ENCODE measurements at regions not wholly inside any gene's neighbourhood (a gene's known extent, or its start where the extent isn't known, plus 50 kb on each side); places are given as distances from the start of the nearest gene placed in this dataset.

GRCh38 chr2:16266571-16266970 lies 326.2 kb downstream of the MYCN start:
- no peak for DNase-seq

DNA sequence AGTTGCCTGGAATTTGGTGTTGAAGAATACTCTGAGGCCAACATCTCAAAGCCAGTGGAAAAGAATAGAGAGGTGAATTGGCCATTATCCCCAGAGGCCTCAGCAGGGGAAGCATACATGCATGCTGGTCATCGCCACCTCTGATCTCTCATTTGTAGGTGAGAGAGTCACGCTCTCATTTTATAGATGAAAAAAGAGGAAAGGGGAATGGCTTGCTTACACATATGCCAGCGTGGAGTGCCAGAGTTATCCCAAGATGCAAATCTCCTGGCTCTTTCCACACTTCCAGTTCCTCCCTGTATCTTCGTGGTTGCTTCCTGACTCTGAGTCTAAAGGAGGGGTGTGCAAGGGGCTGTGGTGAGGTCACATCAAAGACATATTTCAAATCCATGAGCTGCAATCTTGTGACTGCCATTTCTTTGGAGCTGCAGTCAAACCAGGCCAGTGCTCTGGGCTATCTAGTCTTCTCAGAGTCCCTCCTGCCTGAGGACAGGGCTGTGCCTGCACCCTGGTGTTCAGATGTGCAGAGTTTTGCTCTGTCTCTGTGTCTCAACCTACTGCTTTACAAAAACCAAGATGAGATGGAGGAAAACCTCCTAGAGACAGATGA lies 324.7 kb downstream of the MYCN start:
- no peak for DNase-seq

GRCh38 chr2:16264491-16264890 lies 324.1 kb downstream of the MYCN start:
- no peak for DNase-seq

- DNase-seq = no peak
Observed at GRCh38 chr2:16263241-16263890, 323.0 kb downstream of the MYCN start.

- DNase-seq = no peak
Observed at GRCh38 chr2:16262526-16263178, 322.3 kb downstream of the MYCN start.

DNA sequence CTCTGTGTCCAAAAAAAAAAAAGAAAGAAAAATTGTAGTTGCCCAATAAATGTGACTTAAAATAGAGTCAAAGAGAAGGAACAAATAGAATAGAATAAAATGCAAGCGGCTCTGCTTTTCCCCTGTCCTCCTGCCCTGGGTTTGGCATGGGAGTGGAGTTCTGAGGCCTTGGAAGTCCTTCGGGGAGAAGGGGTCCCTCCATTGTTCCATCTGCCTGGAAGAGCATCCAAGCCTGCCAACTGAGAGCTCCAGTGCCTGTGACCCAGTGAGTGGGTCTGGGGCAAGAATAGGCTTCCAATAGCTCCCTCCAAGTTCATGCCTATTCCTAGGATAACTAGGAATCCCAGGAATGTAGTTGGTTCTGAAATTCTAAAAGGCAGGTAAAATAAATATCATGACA lies 321.4 kb downstream of the MYCN start:
- no peak for DNase-seq

DNA sequence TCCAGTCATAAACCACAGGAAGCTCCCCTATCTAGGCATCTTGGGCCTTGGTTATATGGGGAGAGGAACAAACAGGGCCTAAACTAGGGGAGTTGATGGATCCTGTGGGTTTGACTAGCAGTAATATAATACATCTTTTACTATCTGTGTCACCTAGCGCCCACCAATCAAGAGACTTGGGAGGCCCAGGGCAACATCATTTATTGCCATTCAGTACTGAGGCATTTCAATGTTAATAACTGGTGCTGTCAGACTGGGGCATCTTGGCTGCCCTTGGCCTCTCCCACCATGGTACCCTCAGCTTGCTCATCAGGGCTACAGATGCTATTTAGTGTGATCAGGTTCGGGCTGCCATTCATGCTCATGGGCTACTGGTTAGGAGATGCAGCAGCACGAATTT lies 320.7 kb downstream of the MYCN start:
- no peak for DNase-seq

DNA sequence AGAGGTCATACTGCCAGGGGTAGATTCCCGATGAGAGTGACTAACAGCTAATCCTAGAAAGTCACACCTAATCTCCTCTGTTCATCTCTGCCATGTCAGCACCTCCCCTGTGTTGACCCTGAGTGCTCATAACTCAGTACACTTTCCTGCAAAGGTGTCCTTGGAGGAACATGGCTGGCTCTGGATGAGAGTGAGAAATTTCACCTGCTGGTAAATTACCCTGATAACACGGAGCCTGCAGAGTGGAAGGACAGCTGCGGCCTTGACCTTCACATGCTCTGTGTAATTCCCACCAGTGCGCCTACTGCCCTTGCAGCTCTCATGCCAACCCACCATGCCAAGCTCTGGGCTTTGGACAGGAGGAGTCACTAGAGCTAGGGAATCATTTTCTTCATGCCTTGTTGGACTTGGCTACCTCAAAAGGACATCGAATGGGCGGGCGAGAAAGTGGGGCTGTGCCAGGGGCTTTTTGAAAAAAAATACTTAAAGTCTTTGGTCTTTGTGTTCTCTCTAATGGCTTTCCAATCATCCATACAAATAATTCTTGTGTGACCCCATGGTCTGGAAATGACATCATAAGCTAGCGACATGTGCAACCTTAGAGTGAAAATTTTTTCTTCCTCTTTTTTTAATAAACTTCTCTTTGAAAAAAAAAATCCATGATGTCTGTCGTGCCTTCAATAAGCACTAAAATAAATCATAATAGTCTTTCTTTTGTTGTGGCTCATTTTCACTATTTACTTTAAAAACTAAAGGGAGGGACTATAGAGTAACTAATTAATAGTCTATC lies 319.9 kb downstream of the MYCN start:
- DNase-seq = no peak

DNA sequence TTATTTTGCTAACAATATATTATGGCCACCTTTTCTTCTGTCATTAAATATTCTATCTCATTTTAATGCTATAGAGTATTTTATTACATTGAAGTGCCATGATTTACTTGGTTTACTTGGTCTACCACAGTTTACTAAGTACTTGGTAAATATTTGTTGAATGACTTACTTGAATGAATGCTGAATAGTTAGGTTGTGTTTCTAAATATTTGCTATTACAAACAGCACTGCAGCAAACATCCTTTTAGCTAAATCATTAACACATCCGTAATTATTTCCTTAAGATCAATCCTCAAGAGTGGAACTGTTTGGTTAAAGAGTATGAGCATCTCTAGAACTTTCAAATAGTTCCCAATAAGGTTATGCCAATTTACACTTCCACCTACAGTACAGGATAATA lies 318.7 kb downstream of the MYCN start:
- DNase-seq = no peak

- DNase-seq = no peak
Observed at GRCh38 chr2:16258350-16258749, 318.0 kb downstream of the MYCN start.

DNA sequence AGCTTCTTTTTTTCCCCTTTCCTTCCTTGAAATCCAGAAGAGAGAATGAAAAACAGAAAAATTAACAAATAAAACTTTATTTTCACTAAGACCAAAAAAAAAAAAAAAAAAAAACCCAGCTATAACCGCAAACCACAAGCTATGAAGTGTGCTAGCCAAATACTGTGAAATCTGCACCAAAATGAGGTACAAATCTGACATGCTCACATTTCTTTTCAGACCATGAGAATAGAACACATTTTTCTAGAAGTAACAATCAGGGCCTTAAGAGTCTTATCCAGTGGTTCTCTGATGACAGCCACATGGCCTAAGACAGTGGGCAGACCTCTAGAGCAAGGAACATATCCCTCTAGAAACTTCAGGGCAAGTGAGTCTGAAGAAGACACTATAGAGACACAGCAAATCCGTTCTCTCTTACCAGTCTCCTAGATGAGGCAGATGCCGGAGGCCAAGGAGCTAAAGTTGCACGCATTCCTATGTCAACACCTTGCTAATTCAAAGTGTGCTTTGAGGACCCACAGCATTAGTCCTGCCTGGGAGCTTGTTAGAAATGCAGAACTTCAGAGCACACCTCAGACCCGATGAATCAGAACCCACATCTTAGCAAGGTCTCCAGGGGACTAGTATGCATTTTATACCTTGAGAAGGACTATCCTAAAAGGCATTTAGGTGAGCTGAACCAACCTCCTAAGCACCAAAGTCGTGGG lies 317.1 kb downstream of the MYCN start:
- DNase-seq = no peak

DNA sequence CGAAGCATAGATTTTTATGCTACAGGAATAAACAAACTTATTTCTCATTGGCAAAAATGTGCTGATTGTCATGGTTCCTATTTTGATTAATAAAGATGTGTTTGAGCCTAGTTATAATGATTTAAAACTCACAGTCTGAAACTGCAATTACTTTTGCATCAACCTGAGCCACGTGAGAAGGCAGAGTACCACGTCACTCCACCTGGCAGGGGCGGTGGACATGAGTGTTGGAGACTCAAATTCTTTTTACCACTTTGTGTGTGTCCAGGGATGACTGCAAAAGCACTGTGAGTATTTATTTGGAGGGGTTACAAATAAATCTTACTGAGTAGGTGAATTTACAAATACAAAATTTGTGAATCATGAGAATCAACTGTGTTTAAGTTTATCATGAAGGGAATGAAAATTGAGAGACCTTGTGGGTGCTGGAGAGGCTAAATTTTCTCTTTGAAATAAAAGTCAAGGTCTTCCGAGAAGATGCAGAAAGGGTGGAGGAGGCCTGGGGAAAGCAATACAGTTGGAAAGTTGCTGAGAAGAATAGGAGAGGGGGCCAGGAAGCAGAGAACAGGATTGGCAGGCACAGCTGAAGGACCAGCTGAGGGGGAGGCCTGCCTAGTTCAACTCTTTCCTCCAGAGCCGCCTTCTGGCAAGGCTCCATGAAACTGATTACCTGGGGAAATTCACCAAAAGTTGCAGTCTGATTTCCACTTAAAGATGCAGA lies 316.4 kb downstream of the MYCN start:
- DNase-seq = no peak

DNA sequence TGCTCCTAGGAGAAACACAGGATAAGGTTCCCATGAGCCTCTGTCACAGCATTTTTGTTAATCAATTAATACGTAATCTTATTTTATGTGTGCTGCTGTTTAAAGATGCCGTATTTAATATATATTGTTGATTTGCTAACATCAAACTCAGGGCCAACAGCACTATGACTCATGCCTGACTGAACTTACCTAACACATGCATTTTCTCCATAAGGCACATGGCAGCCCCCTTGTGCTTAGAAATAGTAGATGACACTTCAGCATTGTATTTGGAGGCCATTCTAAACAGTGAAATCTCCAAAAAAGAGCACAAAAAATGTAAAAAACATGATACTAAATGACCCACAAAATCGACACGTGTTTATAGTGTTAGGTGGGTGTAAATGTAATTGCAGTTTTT lies 314.8 kb downstream of the MYCN start:
- DNase-seq = no peak

DNA sequence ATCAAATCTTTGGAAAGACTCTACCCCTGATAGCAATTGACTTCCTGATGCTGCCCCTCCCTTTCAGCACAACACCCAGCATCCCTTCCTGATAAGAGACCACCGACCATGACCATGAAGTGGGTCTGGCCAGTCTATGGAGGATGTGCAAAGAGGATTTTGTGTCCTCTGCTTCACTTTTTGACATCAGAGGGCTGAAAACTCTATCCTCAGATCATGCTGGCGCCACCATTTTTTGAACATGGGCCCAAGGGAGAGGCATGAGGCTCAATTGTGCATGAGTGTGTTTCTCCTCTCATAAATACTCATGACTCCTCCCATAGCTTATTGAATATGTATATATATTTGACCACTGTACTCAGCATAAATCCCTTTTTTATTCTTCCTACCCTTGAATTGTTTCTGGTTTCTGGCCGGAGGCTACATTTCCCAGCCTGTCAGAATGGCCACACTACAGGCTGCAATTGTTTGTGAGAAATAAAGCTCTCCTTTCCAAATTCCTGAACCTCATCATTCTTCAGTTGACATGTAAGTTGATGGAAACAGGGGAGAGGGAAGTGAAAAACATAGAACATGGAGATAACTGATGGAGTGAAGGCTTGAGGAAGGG lies 314.1 kb downstream of the MYCN start:
- DNase-seq = no peak

GRCh38 chr2:16253291-16253690 lies 312.9 kb downstream of the MYCN start:
- no peak for DNase-seq

DNA sequence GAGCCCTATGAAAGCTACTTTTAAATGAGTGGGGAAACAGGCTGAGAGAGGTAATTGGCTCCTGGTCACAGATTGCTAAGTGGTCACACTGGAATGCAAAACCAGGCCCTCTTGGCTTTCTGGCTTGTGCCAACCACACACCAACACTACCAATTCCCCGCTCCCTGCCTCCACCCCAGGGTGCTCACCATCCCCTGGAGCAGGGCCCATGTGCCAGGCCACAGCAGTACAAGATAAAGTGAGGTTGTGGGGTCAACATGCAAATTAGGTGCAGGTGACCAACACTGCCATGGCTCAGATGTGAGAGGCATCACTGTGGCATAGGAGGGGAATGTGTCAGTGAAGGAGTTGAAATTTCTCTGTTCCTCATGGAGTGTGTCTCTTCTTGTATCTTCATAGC lies 312.5 kb downstream of the MYCN start:
- no peak for DNase-seq

- no peak for DNase-seq
Observed at GRCh38 chr2:16252251-16252650, 311.9 kb downstream of the MYCN start.

GRCh38 chr2:16251511-16252225 lies 311.3 kb downstream of the MYCN start:
- DNase-seq = no peak

GRCh38 chr2:16250886-16251285 lies 310.5 kb downstream of the MYCN start:
- DNase-seq = no peak

GRCh38 chr2:16250466-16250865 lies 310.1 kb downstream of the MYCN start:
- DNase-seq = no peak

GRCh38 chr2:16250056-16250425 lies 309.7 kb downstream of the MYCN start:
- no peak for DNase-seq
